Neuronal stem cell (in vitro differentiated cells): ENCODE measurements at regions not wholly inside any gene's neighbourhood (a gene's known extent, or its start where the extent isn't known, plus 50 kb on each side); places are given as distances from the start of the nearest gene placed in this dataset.
A peak's percentile ranks its signal among the peaks of the same experiment; 100 is the strongest.

Experiments
- DNase-seq: peaks from one replicate; pipeline ENCODE4 v3.0.0-alpha.2; 2013; ENCODE audit warnings: low spot score
- H2AFZ ChIP-seq: one replicate; pipeline ENCODE4 v1.6.1; 2013; ENCODE audit warnings: mild to moderate bottlenecking, low read length, inconsistent platforms
- H2AK5ac ChIP-seq: 2 replicates; pipeline ENCODE4 v1.6.1; 2013; ENCODE audit warnings: low read depth, mild to moderate bottlenecking, inconsistent platforms, low read length, moderate library complexity, mixed read lengths
- H2BK120ac ChIP-seq: 2 replicates; pipeline ENCODE4 v1.6.1; 2013; ENCODE audit warnings: low read depth, mild to moderate bottlenecking, inconsistent platforms, low read length, moderate library complexity, mixed read lengths
- H2BK12ac ChIP-seq: one replicate; pipeline ENCODE4 v1.6.1; 2013; ENCODE audit warnings: low read length, inconsistent platforms
- H2BK15ac ChIP-seq: 2 replicates; pipeline ENCODE4 v1.6.1; 2013; ENCODE audit warnings: mild to moderate bottlenecking, low read length, inconsistent platforms, mixed read lengths
- H2BK5ac ChIP-seq: one replicate; pipeline ENCODE4 v1.6.1; 2013; ENCODE audit warnings: inconsistent platforms, mild to moderate bottlenecking, low read length, moderate library complexity
- H3K14ac ChIP-seq: one replicate; pipeline ENCODE4 v1.6.1; 2013; ENCODE audit warnings: low read length, inconsistent platforms
- H3K18ac ChIP-seq: 2 replicates; pipeline ENCODE4 v1.6.1; 2013; ENCODE audit warnings: low read length, inconsistent platforms
- H3K23ac ChIP-seq: 2 replicates; pipeline ENCODE4 v1.6.1; 2013; ENCODE audit warnings: low read depth, mild to moderate bottlenecking, mixed read lengths, low read length, inconsistent platforms; ENCODE audit not compliant: poor library complexity
- H3K27ac ChIP-seq: replicated peaks from 3 replicates; pipeline ENCODE4 v1.5.1; 2013; ENCODE audit warnings: low read length, inconsistent platforms
- H3K27me3 ChIP-seq, 3 experiments: 2 replicates each; pipeline ENCODE4 v1.6.1; 2013; ENCODE audit warnings: low read length in 3 of 3, mild to moderate bottlenecking in 2 of 3, inconsistent platforms in 1 of 3, low read depth in 1 of 3, mixed read lengths in 1 of 3, moderate library complexity in 1 of 3; ENCODE audit not compliant: control insufficient read depth in 3 of 3, insufficient read depth in 3 of 3
- H3K36me3 ChIP-seq, 2 donors: replicated peaks in 1 of 2; 2 replicates each; pipeline ENCODE4 v1.6.1; 2013; ENCODE audit warnings: low read length in 2 of 2; ENCODE audit not compliant: control insufficient read depth in 2 of 2, insufficient read depth in 2 of 2
- H3K4ac ChIP-seq: 2 replicates; pipeline ENCODE4 v1.6.1; 2013; ENCODE audit warnings: inconsistent platforms, mild to moderate bottlenecking, low read length, moderate library complexity
- H3K4me1 ChIP-seq, 2 donors: 1 replicate in 1 of 2; 2 replicates in 1 of 2; pipeline ENCODE4 v1.6.1; 2013; ENCODE audit warnings: low read length in 2 of 2, low read depth in 1 of 2; ENCODE audit not compliant: control insufficient read depth in 2 of 2, insufficient read depth in 1 of 2
- H3K4me2 ChIP-seq: one replicate; pipeline ENCODE4 v1.6.1; 2013; ENCODE audit warnings: mild to moderate bottlenecking, low read length, inconsistent platforms; ENCODE audit not compliant: insufficient read depth, poor library complexity, severe bottlenecking
- H3K4me3 ChIP-seq, 2 donors: 2 replicates each; pipeline ENCODE4 v1.5.1; 2013; ENCODE audit warnings: low read length in 2 of 2, mild to moderate bottlenecking in 2 of 2, inconsistent platforms in 1 of 2, moderate library complexity in 1 of 2
- H3K79me1 ChIP-seq: one replicate; pipeline ENCODE4 v1.6.1; 2013; ENCODE audit warnings: low read depth, mild to moderate bottlenecking, inconsistent platforms, low read length, moderate library complexity
- H3K9ac ChIP-seq: one replicate; pipeline ENCODE4 v1.6.1; 2013; ENCODE audit warnings: mild to moderate bottlenecking, low read depth, low read length, inconsistent platforms; ENCODE audit not compliant: poor library complexity
- H3K9me3 ChIP-seq, 2 donors: replicated peaks in 1 of 2; 2 replicates each; pipeline versions ENCODE3 to v1.6.1; 2013; ENCODE audit warnings: low read length in 2 of 2, mild to moderate bottlenecking in 2 of 2, inconsistent platforms in 1 of 2, low read depth in 1 of 2, mixed read lengths in 1 of 2, moderate library complexity in 1 of 2; ENCODE audit not compliant: control insufficient read depth in 2 of 2, insufficient read depth in 1 of 2
- H4K8ac ChIP-seq: one replicate; pipeline ENCODE4 v1.6.1; 2013; ENCODE audit warnings: low read depth, mild to moderate bottlenecking, inconsistent platforms, low read length, moderate library complexity
- H4K91ac ChIP-seq: one replicate; pipeline ENCODE4 v1.6.1; 2013; ENCODE audit warnings: low read length, low read depth, mild to moderate bottlenecking, inconsistent platforms; ENCODE audit not compliant: poor library complexity
- WGBS, 2 donors: extraction: QIAGEN DNeasy Blood & Tissue Kit; methylation state at CpG; one replicate each; pipeline ENCODE4 v1.1.7; 2013; ENCODE audit warnings: missing lambda C conversion rate in 2 of 2, mixed read lengths in 1 of 2; ENCODE audit not compliant: insufficient read length in 2 of 2, insufficient replicate concordance in 1 of 2; ENCODE audit errors: extremely low coverage in 2 of 2; 5-methylcytosine and 5-hydroxymethylcytosine counted together

GRCh38 chr9:13372510-13372909, 93.0 kb upstream of the MPDZ start:
- Histone ChIP-seq H2AK5ac (no peak overlapping the region), H3K4ac (no peak overlapping the region), H2BK15ac (no peak overlapping the region), H3K18ac (no peak overlapping the region), H3K27ac (no peak overlapping the region), H2BK5ac (no peak overlapping the region), H2BK120ac (no peak overlapping the region), H3K14ac (no peak overlapping the region), H3K27me3 (no peaks in the 10 kb centered on the region), H3K9ac (no peak overlapping the region), H3K4me2 (no peak overlapping the region), H3K36me3 (no peaks in the 10 kb centered on the region), H4K91ac (no peak overlapping the region), H2BK12ac (no peak overlapping the region), H3K4me1 (peaks cover 0 to 14% of the 10 kb centered on the region in 2 donors), H3K79me1 (no peaks in the 10 kb centered on the region), H3K23ac (no peak overlapping the region), H3K9me3 (no peaks in the 10 kb centered on the region), H4K8ac (no peak overlapping the region), H2AFZ (no peak overlapping the region), H3K4me3 (no peak overlapping the region)
- DNase-seq = no peak
- no CpG with 5 or more reads among the region's 1 CpG for WGBS, 2 donors

- H2BK120ac ChIP-seq = no peak overlapping the region
- peaks cover 0 to 4% of the 10 kb centered on the region in 2 donors for H3K9me3 ChIP-seq
- no peak overlapping the region for H2BK15ac ChIP-seq
- peak; percentile 23 for DNase-seq
- no peaks in the 10 kb centered on the region for H3K27me3 ChIP-seq
- peaks cover 0 to 14% of the 10 kb centered on the region in 2 donors for H3K4me1 ChIP-seq
- H2BK12ac ChIP-seq = no peak overlapping the region
- H3K23ac ChIP-seq = no peak overlapping the region
- no peak overlapping the region for H3K27ac ChIP-seq
- no peak overlapping the region for H3K4me3 ChIP-seq
- H2AFZ ChIP-seq = peak overlapping the region; percentile 69
- H3K36me3 ChIP-seq = no peaks in the 10 kb centered on the region
- H4K8ac ChIP-seq = no peak overlapping the region
- H3K4ac ChIP-seq = no peak overlapping the region
- no peak overlapping the region for H3K9ac ChIP-seq
- H3K14ac ChIP-seq = no peak overlapping the region
- H2AK5ac ChIP-seq = no peak overlapping the region
- no peaks in the 10 kb centered on the region for H3K79me1 ChIP-seq
- H3K4me2 ChIP-seq = no peak overlapping the region
- no peak overlapping the region for H2BK5ac ChIP-seq
- H4K91ac ChIP-seq = no peak overlapping the region
- H3K18ac ChIP-seq = no peak overlapping the region
- no CpG with 5 or more reads among the region's 4 CpGs for WGBS, 2 donors
Observed at GRCh38 chr9:13369431-13369830, 89.9 kb upstream of the MPDZ start.

- Histone ChIP-seq H3K4me3 (no peak overlapping the region), H2BK120ac (no peak overlapping the region), H4K8ac (no peak overlapping the region), H3K9ac (no peak overlapping the region), H3K4me2 (no peak overlapping the region), H3K79me1 (no peaks in the 10 kb centered on the region), H4K91ac (no peak overlapping the region), H3K27ac (no peak overlapping the region), H3K27me3 (no peaks in the 10 kb centered on the region), H3K36me3 (no peaks in the 10 kb centered on the region), H3K4ac (no peak overlapping the region), H3K4me1 (peaks cover 0 to 14% of the 10 kb centered on the region in 2 donors), H3K18ac (no peak overlapping the region), H2BK15ac (no peak overlapping the region), H2AK5ac (no peak overlapping the region), H2AFZ (no peak overlapping the region), H3K9me3 (peaks cover 0 to 4% of the 10 kb centered on the region in 2 donors), H2BK12ac (no peak overlapping the region), H2BK5ac (no peak overlapping the region), H3K14ac (no peak overlapping the region), H3K23ac (no peak overlapping the region)
- no CpG with 5 or more reads among the region's 4 CpGs for WGBS, 2 donors
- DNase-seq = no peak
Observed at GRCh38 chr9:13367784-13368183, 88.3 kb upstream of the MPDZ start.

DNA sequence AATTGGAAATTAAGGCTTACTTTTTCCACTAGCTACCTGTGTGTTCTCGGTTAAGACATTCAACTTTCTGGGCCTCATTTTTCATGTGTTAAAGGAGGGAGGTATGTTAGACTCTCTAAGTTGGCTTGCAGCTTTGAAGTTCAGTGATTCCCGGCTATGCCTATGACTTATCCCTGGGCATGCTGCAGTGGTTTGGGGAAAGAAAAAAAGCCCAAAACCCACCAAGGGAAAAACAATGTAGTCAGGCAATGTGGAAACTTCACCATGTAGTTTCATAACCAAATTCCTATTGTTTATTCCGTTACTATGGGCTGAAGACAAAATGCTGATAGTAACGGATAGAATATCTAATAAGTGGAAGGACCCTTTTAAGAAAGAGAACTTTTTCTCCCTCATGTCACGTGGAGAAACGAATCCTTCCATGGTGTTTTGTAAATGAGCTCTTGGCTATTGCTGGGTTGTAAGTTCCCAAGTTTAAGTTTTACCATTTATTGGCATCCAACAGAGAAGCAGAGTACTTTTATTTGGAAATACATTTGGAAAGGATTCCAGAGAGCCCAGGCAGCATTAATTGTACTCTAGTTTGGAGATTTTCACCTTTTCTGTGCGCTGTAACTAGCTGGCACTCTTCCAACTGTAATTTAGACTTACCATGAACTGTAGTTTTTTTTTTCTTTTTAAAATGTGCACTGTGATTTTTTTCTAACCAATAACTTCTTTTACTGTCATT, 84.9 kb upstream of the MPDZ start:
- H3K9ac ChIP-seq = no peak overlapping the region
- H2AK5ac ChIP-seq = no peak overlapping the region
- no CpG with 5 or more reads among the region's 7 CpGs for WGBS, 2 donors

More for the DNA sequence above, 84.9 kb upstream of the MPDZ start:
- H3K27ac ChIP-seq = no peak overlapping the region
- no peak overlapping the region for H2BK12ac ChIP-seq
- no peak overlapping the region for H2BK5ac ChIP-seq
- no peaks in the 10 kb centered on the region for H3K27me3 ChIP-seq
- peaks cover 0 to 4% of the 10 kb centered on the region in 2 donors for H3K9me3 ChIP-seq
- no peak overlapping the region for H3K4me3 ChIP-seq
- H4K91ac ChIP-seq = no peak overlapping the region
- H3K36me3 ChIP-seq = no peaks in the 10 kb centered on the region
- no peak overlapping the region for H3K4ac ChIP-seq
- no peak overlapping the region for H3K4me2 ChIP-seq
- H2BK15ac ChIP-seq = no peak overlapping the region
- no peak overlapping the region for H3K18ac ChIP-seq
- no peak overlapping the region for H3K14ac ChIP-seq
- no peak overlapping the region for H2AFZ ChIP-seq
- no peak overlapping the region for H3K23ac ChIP-seq
- H4K8ac ChIP-seq = no peak overlapping the region
- no peak overlapping the region for H2BK120ac ChIP-seq
- no peaks in the 10 kb centered on the region for H3K79me1 ChIP-seq
- H3K4me1 ChIP-seq = peaks cover 0 to 8% of the 10 kb centered on the region in 2 donors
- no peak for DNase-seq
